ENCODE measurements at regions not wholly inside any gene's neighbourhood (a gene's known extent, or its start where the extent isn't known, plus 50 kb on each side); places are given as distances from the start of the nearest gene placed in this dataset.

GRCh38 chr6:22942403-22942802, 373.0 kb downstream of the HDGFL1 start:
- Histone ChIP-seq H3K27ac (no peak overlapping the region), H3K4me2 (no peak overlapping the region), H3K4me1 (no peaks in the 10 kb centered on the region), H3K9me3 (no peaks in the 10 kb centered on the region), H3K4me3 (no peak overlapping the region)
- no peak for TF ChIP-seq POLR2A (IDR thresholded peaks at IDR 0.05; ENCODE audit: low read length)
- TF ChIP-seq, protein P1, sequence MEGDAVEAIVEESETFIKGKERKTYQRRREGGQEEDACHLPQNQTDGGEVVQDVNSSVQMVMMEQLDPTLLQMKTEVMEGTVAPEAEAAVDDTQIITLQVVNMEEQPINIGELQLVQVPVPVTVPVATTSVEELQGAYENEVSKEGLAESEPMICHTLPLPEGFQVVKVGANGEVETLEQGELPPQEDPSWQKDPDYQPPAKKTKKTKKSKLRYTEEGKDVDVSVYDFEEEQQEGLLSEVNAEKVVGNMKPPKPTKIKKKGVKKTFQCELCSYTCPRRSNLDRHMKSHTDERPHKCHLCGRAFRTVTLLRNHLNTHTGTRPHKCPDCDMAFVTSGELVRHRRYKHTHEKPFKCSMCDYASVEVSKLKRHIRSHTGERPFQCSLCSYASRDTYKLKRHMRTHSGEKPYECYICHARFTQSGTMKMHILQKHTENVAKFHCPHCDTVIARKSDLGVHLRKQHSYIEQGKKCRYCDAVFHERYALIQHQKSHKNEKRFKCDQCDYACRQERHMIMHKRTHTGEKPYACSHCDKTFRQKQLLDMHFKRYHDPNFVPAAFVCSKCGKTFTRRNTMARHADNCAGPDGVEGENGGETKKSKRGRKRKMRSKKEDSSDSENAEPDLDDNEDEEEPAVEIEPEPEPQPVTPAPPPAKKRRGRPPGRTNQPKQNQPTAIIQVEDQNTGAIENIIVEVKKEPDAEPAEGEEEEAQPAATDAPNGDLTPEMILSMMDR (IDR thresholded peaks at IDR 0.05): no peak
- no peak for TF ChIP-seq GATA3 (IDR thresholded peaks at IDR 0.05; ENCODE audit: borderline replicate concordance)
- TF ChIP-seq MAFK (IDR thresholded peaks at IDR 0.05; ENCODE audit: partially characterized antibody): no peak
- POLR2A ChIA-PET: no interaction called here
- FAIRE-seq (no peak), DNase-seq (ENCODE audit: low read depth in 1 of 2, low spot score in 1 of 2) (no peak), ATAC-seq (no peak)
- CTCF ChIA-PET: no interaction called here
- 21% methylated on average over 2 of the region's 2 CpGs for WGBS (ENCODE audit: missing lambda C conversion rate)

DNA sequence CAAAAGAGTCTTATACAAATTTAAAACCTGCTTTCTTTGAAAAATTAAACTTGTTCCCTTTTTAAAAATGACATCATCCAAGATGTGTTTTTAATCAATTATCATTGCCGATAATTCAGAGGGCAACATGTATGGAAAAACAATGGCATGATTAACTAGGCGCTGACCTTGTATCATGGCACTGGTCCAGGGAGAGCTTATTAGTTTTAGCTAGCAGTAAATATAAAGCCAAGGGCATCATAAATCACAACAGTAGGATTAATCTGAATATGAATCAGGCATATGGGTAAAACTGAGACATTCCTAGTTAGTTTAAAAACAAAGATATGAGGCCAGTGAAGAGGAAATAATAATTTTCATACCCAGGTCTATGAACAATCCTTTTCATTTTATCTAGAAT, 374.0 kb downstream of the HDGFL1 start:
- no peak for FAIRE-seq
- ATAC-seq: no peak
- WGBS (ENCODE audit: missing lambda C conversion rate): 82% methylated on average over 2 of the region's 2 CpGs

More for the DNA sequence above, 374.0 kb downstream of the HDGFL1 start:
- Histone ChIP-seq H3K4me1 (no peaks in the 10 kb centered on the region), H3K4me3 (no peak overlapping the region), H3K4me2 (no peak overlapping the region), H3K27ac (no peak overlapping the region), H3K9me3 (no peaks in the 10 kb centered on the region)
- CTCF ChIA-PET: no interaction called here
- DNase-seq (ENCODE audit: low read depth in 1 of 2, low spot score in 1 of 2): no peak
- TF ChIP-seq FOSB (CRISPR knock-in tag; IDR thresholded peaks at IDR 0.05) (no peak), CHD4 (IDR thresholded peaks at IDR 0.05; ENCODE audit: borderline replicate concordance) (no peak), HEYL (CRISPR knock-in tag; IDR thresholded peaks at IDR 0.05) (no peak), POLR2AphosphoS2 (conservative IDR thresholded peaks at IDR 0.05; ENCODE audit: low read length) (no peak), ZNF302 (CRISPR knock-in tag; IDR thresholded peaks at IDR 0.05) (no peak), ZC3H11A (IDR thresholded peaks at IDR 0.05) (no peak), SMC3 (IDR thresholded peaks at IDR 0.05) (no peak), RFX5 (IDR thresholded peaks at IDR 0.05) (no peak), ATOH8 (CRISPR knock-in tag; IDR thresholded peaks at IDR 0.05; ENCODE audit: low read depth) (no peak), ESRRA (IDR thresholded peaks at IDR 0.05; ENCODE audit: borderline replicate concordance, low read length) (no peak), GATA3 (IDR thresholded peaks at IDR 0.05; ENCODE audit: borderline replicate concordance) (no peak)
- TF ChIP-seq, protein P2, sequence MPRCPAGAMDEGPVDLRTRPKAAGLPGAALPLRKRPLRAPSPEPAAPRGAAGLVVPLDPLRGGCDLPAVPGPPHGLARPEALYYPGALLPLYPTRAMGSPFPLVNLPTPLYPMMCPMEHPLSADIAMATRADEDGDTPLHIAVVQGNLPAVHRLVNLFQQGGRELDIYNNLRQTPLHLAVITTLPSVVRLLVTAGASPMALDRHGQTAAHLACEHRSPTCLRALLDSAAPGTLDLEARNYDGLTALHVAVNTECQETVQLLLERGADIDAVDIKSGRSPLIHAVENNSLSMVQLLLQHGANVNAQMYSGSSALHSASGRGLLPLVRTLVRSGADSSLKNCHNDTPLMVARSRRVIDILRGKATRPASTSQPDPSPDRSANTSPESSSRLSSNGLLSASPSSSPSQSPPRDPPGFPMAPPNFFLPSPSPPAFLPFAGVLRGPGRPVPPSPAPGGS (IDR thresholded peaks at IDR 0.05): no peak
- TF ChIP-seq, protein P1 (IDR thresholded peaks at IDR 0.05): no peak
- TF ChIP-seq, protein P3, sequence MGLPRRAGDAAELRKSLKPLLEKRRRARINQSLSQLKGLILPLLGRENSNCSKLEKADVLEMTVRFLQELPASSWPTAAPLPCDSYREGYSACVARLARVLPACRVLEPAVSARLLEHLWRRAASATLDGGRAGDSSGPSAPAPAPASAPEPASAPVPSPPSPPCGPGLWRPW (IDR thresholded peaks at IDR 0.05): no peak
- TF ChIP-seq, protein P4, sequence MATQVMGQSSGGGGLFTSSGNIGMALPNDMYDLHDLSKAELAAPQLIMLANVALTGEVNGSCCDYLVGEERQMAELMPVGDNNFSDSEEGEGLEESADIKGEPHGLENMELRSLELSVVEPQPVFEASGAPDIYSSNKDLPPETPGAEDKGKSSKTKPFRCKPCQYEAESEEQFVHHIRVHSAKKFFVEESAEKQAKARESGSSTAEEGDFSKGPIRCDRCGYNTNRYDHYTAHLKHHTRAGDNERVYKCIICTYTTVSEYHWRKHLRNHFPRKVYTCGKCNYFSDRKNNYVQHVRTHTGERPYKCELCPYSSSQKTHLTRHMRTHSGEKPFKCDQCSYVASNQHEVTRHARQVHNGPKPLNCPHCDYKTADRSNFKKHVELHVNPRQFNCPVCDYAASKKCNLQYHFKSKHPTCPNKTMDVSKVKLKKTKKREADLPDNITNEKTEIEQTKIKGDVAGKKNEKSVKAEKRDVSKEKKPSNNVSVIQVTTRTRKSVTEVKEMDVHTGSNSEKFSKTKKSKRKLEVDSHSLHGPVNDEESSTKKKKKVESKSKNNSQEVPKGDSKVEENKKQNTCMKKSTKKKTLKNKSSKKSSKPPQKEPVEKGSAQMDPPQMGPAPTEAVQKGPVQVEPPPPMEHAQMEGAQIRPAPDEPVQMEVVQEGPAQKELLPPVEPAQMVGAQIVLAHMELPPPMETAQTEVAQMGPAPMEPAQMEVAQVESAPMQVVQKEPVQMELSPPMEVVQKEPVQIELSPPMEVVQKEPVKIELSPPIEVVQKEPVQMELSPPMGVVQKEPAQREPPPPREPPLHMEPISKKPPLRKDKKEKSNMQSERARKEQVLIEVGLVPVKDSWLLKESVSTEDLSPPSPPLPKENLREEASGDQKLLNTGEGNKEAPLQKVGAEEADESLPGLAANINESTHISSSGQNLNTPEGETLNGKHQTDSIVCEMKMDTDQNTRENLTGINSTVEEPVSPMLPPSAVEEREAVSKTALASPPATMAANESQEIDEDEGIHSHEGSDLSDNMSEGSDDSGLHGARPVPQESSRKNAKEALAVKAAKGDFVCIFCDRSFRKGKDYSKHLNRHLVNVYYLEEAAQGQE (IDR thresholded peaks at IDR 0.05): no peak
- POLR2A ChIA-PET: no interaction called here

Measured in A549 (cell line).